Stomach (tissue), 4 donors: ENCODE measurements at regions not wholly inside any gene's neighbourhood (a gene's known extent, or its start where the extent isn't known, plus 50 kb on each side); places are given as distances from the start of the nearest gene placed in this dataset.

Source experiments
- POLR2A ChIP-seq, 4 donors: fragments of 450-650 bp; IDR thresholded peaks; one replicate each; pipeline ENCODE4 v1.6.1; 2016; ENCODE audit warnings: antibody characterized with exemption in 4 of 4, control low read depth in 2 of 4, mild to moderate bottlenecking in 1 of 4, moderate library complexity in 1 of 4
- POLR2AphosphoS5 ChIP-seq, 3 donors: sonication (generic); formaldehyde crosslinking; IDR thresholded peaks; one replicate each; pipeline ENCODE4 v1.6.1; 2016; ENCODE audit warnings: antibody characterized with exemption in 3 of 3
- TF ChIP-seq, protein P1 (sequence below), 7 experiments: fragments of 450-650 bp in 4 of 7; fragments of 200-600 bp in 3 of 7; sonication (generic) in 3 of 7; IDR thresholded peaks; one replicate each; pipeline ENCODE4 v1.5.1; 2016 to 2019; ENCODE audit warnings: antibody characterized with exemption in 7 of 7, control low read depth in 2 of 7, mild to moderate bottlenecking in 1 of 7

DNA sequence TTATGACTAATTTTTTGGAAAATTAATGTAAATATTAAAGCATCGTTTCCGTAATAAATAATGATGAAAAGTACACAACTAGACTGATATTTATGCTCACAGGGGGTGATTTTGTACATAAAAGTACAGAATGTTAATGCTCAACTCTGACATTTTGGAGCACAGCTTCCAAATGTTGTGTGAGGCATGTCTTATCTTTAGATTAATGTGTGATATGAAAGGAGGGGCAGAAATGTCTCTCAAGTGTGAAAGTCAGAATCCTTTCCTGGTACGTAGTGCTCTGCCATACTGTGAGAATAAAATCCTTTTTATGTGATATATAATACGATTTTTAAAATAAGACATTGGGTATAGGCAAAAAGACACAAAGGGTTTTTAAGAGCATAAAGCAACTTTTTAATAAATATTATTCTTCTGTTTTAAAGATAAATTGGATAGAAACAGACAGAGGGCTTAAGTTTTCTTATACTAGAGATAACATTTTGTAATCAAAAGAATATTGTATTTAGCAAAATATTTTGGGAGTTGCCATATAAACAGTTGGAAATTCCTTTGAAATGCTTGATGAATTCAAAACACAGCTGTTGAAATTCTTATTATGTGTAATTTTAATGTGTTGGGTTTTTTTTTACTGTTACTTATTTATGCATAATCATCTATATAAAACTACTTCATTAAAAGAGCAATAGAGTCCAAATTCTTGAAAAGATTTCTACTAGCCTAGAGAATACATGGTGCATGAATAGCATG lies 389.7 kb downstream of the RAP2B start:
- TF ChIP-seq POLR2A (IDR thresholded peaks at IDR 0.05) (no peak), POLR2AphosphoS5 (IDR thresholded peaks at IDR 0.05) (no peak)
- TF ChIP-seq, protein P1, sequence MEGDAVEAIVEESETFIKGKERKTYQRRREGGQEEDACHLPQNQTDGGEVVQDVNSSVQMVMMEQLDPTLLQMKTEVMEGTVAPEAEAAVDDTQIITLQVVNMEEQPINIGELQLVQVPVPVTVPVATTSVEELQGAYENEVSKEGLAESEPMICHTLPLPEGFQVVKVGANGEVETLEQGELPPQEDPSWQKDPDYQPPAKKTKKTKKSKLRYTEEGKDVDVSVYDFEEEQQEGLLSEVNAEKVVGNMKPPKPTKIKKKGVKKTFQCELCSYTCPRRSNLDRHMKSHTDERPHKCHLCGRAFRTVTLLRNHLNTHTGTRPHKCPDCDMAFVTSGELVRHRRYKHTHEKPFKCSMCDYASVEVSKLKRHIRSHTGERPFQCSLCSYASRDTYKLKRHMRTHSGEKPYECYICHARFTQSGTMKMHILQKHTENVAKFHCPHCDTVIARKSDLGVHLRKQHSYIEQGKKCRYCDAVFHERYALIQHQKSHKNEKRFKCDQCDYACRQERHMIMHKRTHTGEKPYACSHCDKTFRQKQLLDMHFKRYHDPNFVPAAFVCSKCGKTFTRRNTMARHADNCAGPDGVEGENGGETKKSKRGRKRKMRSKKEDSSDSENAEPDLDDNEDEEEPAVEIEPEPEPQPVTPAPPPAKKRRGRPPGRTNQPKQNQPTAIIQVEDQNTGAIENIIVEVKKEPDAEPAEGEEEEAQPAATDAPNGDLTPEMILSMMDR (IDR thresholded peaks at IDR 0.05), result no peak
